ENCODE measurements at regions not wholly inside any gene's neighbourhood (a gene's known extent, or its start where the extent isn't known, plus 50 kb on each side); places are given as distances from the start of the nearest gene placed in this dataset.

DNA sequence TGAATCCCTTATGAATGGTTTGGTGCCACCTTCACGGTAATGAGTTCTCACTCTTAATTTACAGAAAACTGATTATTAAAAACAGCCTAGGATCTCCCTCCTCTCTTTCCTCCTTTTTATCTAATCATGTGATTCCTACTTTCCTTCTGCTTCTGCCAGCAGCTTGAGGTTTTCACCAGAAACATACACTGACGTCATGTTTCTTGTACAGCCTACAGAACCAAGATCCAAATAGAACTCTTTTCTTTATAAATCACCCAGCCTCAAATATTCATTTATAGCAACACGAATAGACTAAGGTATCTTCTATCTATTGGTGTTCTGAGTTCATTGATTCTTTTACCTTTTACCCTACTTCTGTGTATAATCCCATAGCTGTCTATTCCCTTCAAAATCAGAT is 388.9 kb upstream of the CDH10 start:
- Histone ChIP-seq H3K9me2 (replicated peaks; ENCODE audit: insufficient read depth, low read length) (no peaks in the 10 kb centered on the region), H3F3A (ENCODE audit: insufficient read depth) (no peaks in the 10 kb centered on the region), H3K9me3 (ENCODE audit: insufficient read depth, low read length) (no peaks in the 10 kb centered on the region), H3K36me3 (ENCODE audit: low read length) (no peaks in the 10 kb centered on the region), H3K4me3 (ENCODE audit: insufficient read depth, low read length, poor library complexity, severe bottlenecking) (no peak overlapping the region), H3K79me2 (ENCODE audit: insufficient read depth, low read length) (no peaks in the 10 kb centered on the region), H2AFZ (ENCODE audit: low read depth, low read length, severe bottlenecking) (no peak overlapping the region), H3K27me3 (ENCODE audit: low read length) (no peaks in the 10 kb centered on the region), H4K20me1 (ENCODE audit: low read depth, low read length) (no peaks in the 10 kb centered on the region), H3K4me2 (ENCODE audit: low read depth, low read length, poor library complexity, severe bottlenecking) (no peak overlapping the region), H3K9ac (ENCODE audit: low read length) (no peak overlapping the region), H3K27ac (ENCODE audit: low read depth, low read length) (no peak overlapping the region)
- TF ChIP-seq CTCF (IDR thresholded peaks at IDR 0.05; ENCODE audit: insufficient read depth, low read length, poor library complexity, severe bottlenecking) (no peak), EZH2phosphoT487 (conservative IDR thresholded peaks at IDR 0.05; ENCODE audit: low read length) (no peak)

DNA sequence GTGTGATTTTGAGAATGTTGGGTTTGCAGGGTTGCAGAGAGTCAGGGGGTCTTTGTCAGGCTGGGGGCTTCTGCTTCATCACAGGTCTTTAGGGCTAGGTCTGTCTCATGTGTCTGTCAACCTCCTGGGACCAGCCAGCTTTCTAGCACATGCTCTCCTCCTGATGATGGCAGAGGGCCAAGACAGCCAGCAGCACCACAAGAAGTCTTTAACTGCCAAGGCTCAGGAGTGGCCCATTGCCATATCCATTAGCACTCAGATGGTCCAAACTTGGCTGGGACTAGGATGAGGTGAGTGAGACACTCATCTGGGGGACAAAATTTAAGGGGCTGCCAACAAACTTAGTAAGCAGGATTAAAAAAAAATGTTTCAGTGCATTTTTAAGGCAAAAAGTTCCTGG is 384.2 kb upstream of the CDH10 start:
- no peak overlapping the region for H2AFZ ChIP-seq (ENCODE audit: low read depth, low read length, severe bottlenecking)
- no peaks in the 10 kb centered on the region for H3K79me2 ChIP-seq (ENCODE audit: insufficient read depth, low read length)
- TF ChIP-seq EZH2phosphoT487 (conservative IDR thresholded peaks at IDR 0.05; ENCODE audit: low read length) (no peak), CTCF (IDR thresholded peaks at IDR 0.05; ENCODE audit: insufficient read depth, low read length, poor library complexity, severe bottlenecking) (no peak)
- no peaks in the 10 kb centered on the region for H4K20me1 ChIP-seq (ENCODE audit: low read depth, low read length)
- H3K9me2 ChIP-seq (replicated peaks; ENCODE audit: insufficient read depth, low read length) = no peaks in the 10 kb centered on the region
- H3K4me3 ChIP-seq (ENCODE audit: insufficient read depth, low read length, poor library complexity, severe bottlenecking) = no peak overlapping the region
- no peak overlapping the region for H3K4me2 ChIP-seq (ENCODE audit: low read depth, low read length, poor library complexity, severe bottlenecking)
- H3K9me3 ChIP-seq (ENCODE audit: insufficient read depth, low read length) = no peaks in the 10 kb centered on the region
- no peaks in the 10 kb centered on the region for H3F3A ChIP-seq (ENCODE audit: insufficient read depth)
- H3K27me3 ChIP-seq (ENCODE audit: low read length) = no peaks in the 10 kb centered on the region
- H3K36me3 ChIP-seq (ENCODE audit: low read length) = no peaks in the 10 kb centered on the region
- no peak overlapping the region for H3K9ac ChIP-seq (ENCODE audit: low read length)
- no peak overlapping the region for H3K27ac ChIP-seq (ENCODE audit: low read depth, low read length)

DNA sequence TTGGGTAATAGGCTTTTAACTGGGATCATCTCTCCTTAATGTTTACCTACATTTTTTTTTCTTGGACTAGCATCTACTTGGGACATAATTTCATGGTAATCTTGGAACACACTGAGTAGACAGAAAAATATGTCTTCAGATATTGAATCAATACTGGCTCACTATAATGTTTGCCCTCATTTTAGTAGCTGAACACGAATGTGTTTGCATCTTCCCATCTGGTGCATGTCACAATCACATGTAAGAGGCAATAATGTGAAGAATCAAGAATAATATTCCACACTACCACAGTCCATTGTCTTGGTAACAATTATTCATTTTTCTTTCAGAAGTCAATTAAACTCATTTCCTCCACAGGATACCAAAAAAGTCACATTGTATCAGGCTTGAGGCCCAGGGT is 382.7 kb upstream of the CDH10 start:
- H3K27ac ChIP-seq (ENCODE audit: low read depth, low read length) = no peak overlapping the region
- TF ChIP-seq EZH2phosphoT487 (conservative IDR thresholded peaks at IDR 0.05; ENCODE audit: low read length) (no peak), CTCF (IDR thresholded peaks at IDR 0.05; ENCODE audit: insufficient read depth, low read length, poor library complexity, severe bottlenecking) (no peak)
- no peak overlapping the region for H3K4me3 ChIP-seq (ENCODE audit: insufficient read depth, low read length, poor library complexity, severe bottlenecking)
- H2AFZ ChIP-seq (ENCODE audit: low read depth, low read length, severe bottlenecking) = no peak overlapping the region
- no peaks in the 10 kb centered on the region for H3K79me2 ChIP-seq (ENCODE audit: insufficient read depth, low read length)
- H3K9me2 ChIP-seq (replicated peaks; ENCODE audit: insufficient read depth, low read length) = no peaks in the 10 kb centered on the region
- H3K4me2 ChIP-seq (ENCODE audit: low read depth, low read length, poor library complexity, severe bottlenecking) = no peak overlapping the region
- H3K9me3 ChIP-seq (ENCODE audit: insufficient read depth, low read length) = no peaks in the 10 kb centered on the region
- H3K36me3 ChIP-seq (ENCODE audit: low read length) = no peaks in the 10 kb centered on the region
- H3K27me3 ChIP-seq (ENCODE audit: low read length) = no peaks in the 10 kb centered on the region
- no peak overlapping the region for H3K9ac ChIP-seq (ENCODE audit: low read length)
- H3F3A ChIP-seq (ENCODE audit: insufficient read depth) = no peaks in the 10 kb centered on the region
- H4K20me1 ChIP-seq (ENCODE audit: low read depth, low read length) = no peaks in the 10 kb centered on the region

DNA sequence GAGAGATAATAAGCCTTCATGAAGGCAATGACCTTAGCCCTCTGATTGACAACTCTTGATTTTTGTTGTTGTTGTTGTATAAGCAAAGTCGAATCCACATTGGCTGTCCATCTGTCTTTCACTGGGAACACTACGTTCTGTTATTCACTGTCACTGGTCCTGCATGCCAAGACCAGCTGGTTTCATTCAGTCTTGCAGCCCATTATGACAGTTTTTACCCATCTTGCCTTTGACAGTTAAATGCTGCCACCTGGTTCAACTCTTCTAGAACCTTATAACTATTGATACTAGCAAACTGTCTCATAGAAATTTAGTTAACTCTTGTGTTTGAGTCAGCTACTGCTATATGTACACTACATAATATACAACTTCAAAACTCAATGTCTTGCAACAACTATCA is 382.3 kb upstream of the CDH10 start:
- Histone ChIP-seq H3K9ac (ENCODE audit: low read length) (no peak overlapping the region), H3K9me2 (replicated peaks; ENCODE audit: insufficient read depth, low read length) (no peaks in the 10 kb centered on the region), H3K27ac (ENCODE audit: low read depth, low read length) (no peak overlapping the region), H3K4me2 (ENCODE audit: low read depth, low read length, poor library complexity, severe bottlenecking) (no peak overlapping the region), H3K9me3 (ENCODE audit: insufficient read depth, low read length) (no peaks in the 10 kb centered on the region), H3K79me2 (ENCODE audit: insufficient read depth, low read length) (no peaks in the 10 kb centered on the region), H3K4me3 (ENCODE audit: insufficient read depth, low read length, poor library complexity, severe bottlenecking) (no peak overlapping the region), H3K27me3 (ENCODE audit: low read length) (no peaks in the 10 kb centered on the region), H3K36me3 (ENCODE audit: low read length) (no peaks in the 10 kb centered on the region), H2AFZ (ENCODE audit: low read depth, low read length, severe bottlenecking) (no peak overlapping the region), H4K20me1 (ENCODE audit: low read depth, low read length) (no peaks in the 10 kb centered on the region), H3F3A (ENCODE audit: insufficient read depth) (no peaks in the 10 kb centered on the region)
- TF ChIP-seq CTCF (IDR thresholded peaks at IDR 0.05; ENCODE audit: insufficient read depth, low read length, poor library complexity, severe bottlenecking) (no peak), EZH2phosphoT487 (conservative IDR thresholded peaks at IDR 0.05; ENCODE audit: low read length) (no peak)

All from SU-DHL-6 (cell line).